PFSK-1 (cell line): ENCODE measurements at regions not wholly inside any gene's neighbourhood (a gene's known extent, or its start where the extent isn't known, plus 50 kb on each side); places are given as distances from the start of the nearest gene placed in this dataset.

Experiments used
- POLR2AphosphoS5 ChIP-seq: IDR thresholded peaks from 2 replicates; pipeline ENCODE4 v1.6.1; 2012; ENCODE audit warnings: low read depth, mild to moderate bottlenecking, control low read depth, low read length, moderate library complexity
- TAF1 ChIP-seq: IDR thresholded peaks from 2 replicates; pipeline ENCODE4 v1.6.1; 2012; ENCODE audit warnings: low read length, control low read depth, borderline replicate concordance; ENCODE audit not compliant: insufficient read depth

GRCh38 chr7:17015598-17016031 lies 133.8 kb upstream of the AGR3 start:
- TF ChIP-seq TAF1 (no peak), POLR2AphosphoS5 (no peak)
